ENCODE measurements at regions not wholly inside any gene's neighbourhood (a gene's known extent, or its start where the extent isn't known, plus 50 kb on each side); places are given as distances from the start of the nearest gene placed in this dataset.

DNA sequence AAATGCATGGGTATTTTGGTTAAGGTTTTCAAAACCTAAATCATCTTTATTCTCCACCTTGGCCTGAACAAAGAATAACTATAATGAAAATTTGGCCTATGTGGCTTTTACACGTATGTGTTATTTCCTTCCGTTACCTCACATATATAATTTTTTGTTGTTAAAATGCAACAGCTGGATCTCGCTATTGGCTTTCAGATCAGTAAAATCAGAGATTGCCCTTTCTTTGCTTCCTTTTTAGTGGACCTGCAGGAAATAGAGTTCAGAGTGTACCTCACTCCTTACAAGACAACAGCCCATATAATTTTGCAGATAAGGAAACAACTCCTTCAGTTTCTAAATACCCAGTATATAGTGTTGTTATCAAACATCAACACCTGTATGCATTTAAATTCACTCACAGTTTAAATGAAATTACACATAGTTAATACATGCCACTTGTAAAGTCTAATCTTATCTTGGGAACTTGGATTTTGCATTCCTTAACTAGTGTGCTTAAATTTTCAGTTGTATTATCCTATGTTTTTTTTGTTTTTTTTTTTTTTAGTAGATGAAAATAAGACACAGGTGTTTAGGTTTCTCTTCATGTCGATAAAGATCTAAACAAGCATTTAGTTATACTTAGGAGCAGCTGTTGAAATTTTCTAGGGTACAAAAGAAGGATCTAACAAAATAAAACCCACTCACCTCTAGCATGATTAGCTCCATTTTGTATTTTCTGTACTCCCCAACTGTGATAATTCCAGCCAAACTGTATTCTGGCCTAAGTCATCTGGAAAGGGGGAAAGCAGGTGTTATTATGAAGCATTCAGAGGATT is 96.2 kb upstream of the SPRY1 start:
- 77 to 85% methylated on average over 4 of the region's 4 CpGs for WGBS, 2 donors
- Histone ChIP-seq H3K4me1 (ENCODE audit: control insufficient read depth in 5 of 5, insufficient read depth in 5 of 5, low read length in 5 of 5) (peaks cover 0 to 15% (median 6%) of the 10 kb centered on the region in 5 donors), H3K4me3 (no peak overlapping the region), H3K27me3 (ENCODE audit: control insufficient read depth in 3 of 3, insufficient read depth in 3 of 3, low read length in 2 of 3) (no peaks in the 10 kb centered on the region), H3K27ac (ENCODE audit: low read depth in 1 of 2, low read length in 1 of 2) (no peak overlapping the region), H3K9me3 (ENCODE audit: control insufficient read depth in 4 of 4, insufficient read depth in 3 of 4, low read length in 3 of 4) (no peaks in the 10 kb centered on the region), H3K9ac (ENCODE audit: insufficient read depth in 1 of 2, low read length in 2 of 2) (no peak overlapping the region), H3K36me3 (ENCODE audit: control insufficient read depth in 4 of 4, insufficient read depth in 4 of 4, low read length in 4 of 4) (no peaks in the 10 kb centered on the region)
- TF ChIP-seq, protein P1, sequence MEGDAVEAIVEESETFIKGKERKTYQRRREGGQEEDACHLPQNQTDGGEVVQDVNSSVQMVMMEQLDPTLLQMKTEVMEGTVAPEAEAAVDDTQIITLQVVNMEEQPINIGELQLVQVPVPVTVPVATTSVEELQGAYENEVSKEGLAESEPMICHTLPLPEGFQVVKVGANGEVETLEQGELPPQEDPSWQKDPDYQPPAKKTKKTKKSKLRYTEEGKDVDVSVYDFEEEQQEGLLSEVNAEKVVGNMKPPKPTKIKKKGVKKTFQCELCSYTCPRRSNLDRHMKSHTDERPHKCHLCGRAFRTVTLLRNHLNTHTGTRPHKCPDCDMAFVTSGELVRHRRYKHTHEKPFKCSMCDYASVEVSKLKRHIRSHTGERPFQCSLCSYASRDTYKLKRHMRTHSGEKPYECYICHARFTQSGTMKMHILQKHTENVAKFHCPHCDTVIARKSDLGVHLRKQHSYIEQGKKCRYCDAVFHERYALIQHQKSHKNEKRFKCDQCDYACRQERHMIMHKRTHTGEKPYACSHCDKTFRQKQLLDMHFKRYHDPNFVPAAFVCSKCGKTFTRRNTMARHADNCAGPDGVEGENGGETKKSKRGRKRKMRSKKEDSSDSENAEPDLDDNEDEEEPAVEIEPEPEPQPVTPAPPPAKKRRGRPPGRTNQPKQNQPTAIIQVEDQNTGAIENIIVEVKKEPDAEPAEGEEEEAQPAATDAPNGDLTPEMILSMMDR (IDR thresholded peaks at IDR 0.05; ENCODE audit: control extremely low read depth, extremely low read depth) = no peak
- no peak for DNase-seq
- ATAC-seq (ENCODE audit: insufficient read depth, low FRiP score) = no peak

DNA sequence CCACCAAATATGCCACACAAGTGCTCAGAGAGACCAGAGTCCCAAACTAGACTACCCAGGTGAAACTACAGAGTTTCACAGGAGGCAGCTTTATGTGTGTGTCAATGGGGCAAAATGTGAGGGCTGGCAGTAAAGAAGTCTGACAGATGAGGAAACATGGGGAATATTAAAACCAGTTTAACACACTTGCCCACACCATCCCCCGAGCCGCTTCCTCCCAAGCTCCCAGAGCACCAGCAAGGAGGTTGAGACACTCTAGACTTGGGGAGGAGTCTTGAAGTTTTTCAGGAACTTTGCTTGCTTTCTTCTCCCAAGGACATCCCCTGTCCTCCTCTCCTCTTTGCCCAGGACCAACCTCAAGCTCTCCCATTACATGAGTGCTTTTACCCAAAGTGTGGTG is 94.7 kb upstream of the SPRY1 start:
- WGBS, 2 donors = 69 to 93% methylated on average over 2 of the region's 2 CpGs
- Histone ChIP-seq H3K27ac (ENCODE audit: low read depth in 1 of 2, low read length in 1 of 2) (no peak overlapping the region), H3K9me3 (ENCODE audit: control insufficient read depth in 4 of 4, insufficient read depth in 3 of 4, low read length in 3 of 4) (no peaks in the 10 kb centered on the region), H3K9ac (ENCODE audit: insufficient read depth in 1 of 2, low read length in 2 of 2) (no peak overlapping the region), H3K36me3 (ENCODE audit: control insufficient read depth in 4 of 4, insufficient read depth in 4 of 4, low read length in 4 of 4) (no peaks in the 10 kb centered on the region), H3K4me3 (no peak overlapping the region), H3K4me1 (ENCODE audit: control insufficient read depth in 5 of 5, insufficient read depth in 5 of 5, low read length in 5 of 5) (peaks cover 0 to 15% (median 6%) of the 10 kb centered on the region in 5 donors), H3K27me3 (ENCODE audit: control insufficient read depth in 3 of 3, insufficient read depth in 3 of 3, low read length in 2 of 3) (no peaks in the 10 kb centered on the region)
- TF ChIP-seq, protein P1 (IDR thresholded peaks at IDR 0.05; ENCODE audit: control extremely low read depth, extremely low read depth) = no peak
- DNase-seq (no peak), ATAC-seq (ENCODE audit: insufficient read depth, low FRiP score) (no peak)

DNA sequence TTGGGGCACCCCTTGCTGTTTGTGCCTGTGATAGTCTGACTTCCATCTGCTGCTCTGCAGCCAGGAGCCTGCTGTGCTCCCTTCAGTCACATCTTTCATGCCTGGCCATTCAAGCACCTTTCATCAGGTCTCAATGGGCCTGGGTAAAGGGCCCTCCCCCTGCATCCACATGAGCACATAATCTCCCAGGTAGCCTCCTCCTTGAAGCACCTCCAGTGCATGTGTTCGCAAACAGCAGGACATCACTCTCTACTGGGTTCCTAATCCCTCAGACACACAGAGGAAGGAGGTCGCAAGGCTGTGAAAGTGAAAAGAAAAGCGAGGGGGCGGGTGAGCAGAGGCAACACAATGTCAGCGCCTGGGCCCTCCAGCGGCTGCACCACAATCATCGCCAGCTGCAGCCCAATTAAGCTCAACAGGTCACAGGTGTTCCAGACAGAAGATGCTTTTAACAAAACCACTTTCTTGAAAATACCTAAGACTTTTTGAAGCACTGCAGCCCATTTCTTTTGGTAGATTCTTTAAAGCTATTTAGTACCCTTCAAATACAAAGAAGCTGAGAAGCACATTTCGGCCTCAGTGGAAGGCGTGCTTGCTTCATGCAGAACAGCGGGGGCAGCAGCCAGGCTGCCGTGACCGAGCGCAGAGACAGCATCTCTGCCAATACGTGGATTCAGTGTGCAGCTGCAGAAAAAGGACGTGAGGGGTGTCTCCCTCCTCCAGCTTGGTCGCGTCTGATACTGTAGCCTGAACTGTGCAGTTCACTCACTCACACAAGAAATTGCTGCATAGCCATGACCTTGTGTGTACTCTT is 92.2 kb upstream of the SPRY1 start:
- ATAC-seq (ENCODE audit: insufficient read depth, low FRiP score) (no peak), DNase-seq (peak; percentile 22 to 50 (median 33))
- no peak overlapping the region for H3K4me3 ChIP-seq
- H3K4me1 ChIP-seq (ENCODE audit: control insufficient read depth in 5 of 5, insufficient read depth in 5 of 5, low read length in 5 of 5) = peaks cover 0 to 15% (median 0%) of the 10 kb centered on the region in 5 donors
- no peaks in the 10 kb centered on the region for H3K9me3 ChIP-seq (ENCODE audit: control insufficient read depth in 4 of 4, insufficient read depth in 3 of 4, low read length in 3 of 4)
- TF ChIP-seq, protein P1 (IDR thresholded peaks at IDR 0.05; ENCODE audit: control extremely low read depth, extremely low read depth) = no peak
- no peaks in the 10 kb centered on the region for H3K27me3 ChIP-seq (ENCODE audit: control insufficient read depth in 3 of 3, insufficient read depth in 3 of 3, low read length in 2 of 3)
- WGBS, 2 donors = 89 to 90% methylated on average over 17 of the region's 17 CpGs
- H3K9ac ChIP-seq (ENCODE audit: insufficient read depth in 1 of 2, low read length in 2 of 2) = no peak overlapping the region
- no peak overlapping the region for H3K27ac ChIP-seq (ENCODE audit: low read depth in 1 of 2, low read length in 1 of 2)
- H3K36me3 ChIP-seq (ENCODE audit: control insufficient read depth in 4 of 4, insufficient read depth in 4 of 4, low read length in 4 of 4) = no peaks in the 10 kb centered on the region
